Effector memory CD4-positive, alpha-beta T cell (primary cell): ENCODE measurements at regions not wholly inside any gene's neighbourhood (a gene's known extent, or its start where the extent isn't known, plus 50 kb on each side); places are given as distances from the start of the nearest gene placed in this dataset.

Source experiments
- DNase-seq, 3 donors: peaks; one replicate each; pipeline ENCODE4 v3.0.0-alpha.2; 2020
- H3K27ac ChIP-seq: 2 replicates; pipeline ENCODE4 v1.7.0; 2013; ENCODE audit warnings: mild to moderate bottlenecking, low read length, moderate library complexity; ENCODE audit not compliant: insufficient read depth, poor library complexity, severe bottlenecking
- H3K27me3 ChIP-seq: replicated peaks from 2 replicates; pipeline ENCODE4 v1.7.0; 2013; ENCODE audit warnings: mild to moderate bottlenecking, low read length; ENCODE audit not compliant: insufficient read depth, control insufficient read depth, poor library complexity, severe bottlenecking
- H3K36me3 ChIP-seq: 2 replicates; pipeline ENCODE4 v1.7.0; 2013; ENCODE audit warnings: mild to moderate bottlenecking, low read length, moderate library complexity; ENCODE audit not compliant: control insufficient read depth, insufficient read depth
- H3K4me1 ChIP-seq: 2 replicates; pipeline ENCODE4 v1.7.0; 2013; ENCODE audit warnings: low read length, mild to moderate bottlenecking; ENCODE audit not compliant: control insufficient read depth, insufficient read depth, poor library complexity, severe bottlenecking
- H3K4me3 ChIP-seq: 2 replicates; pipeline ENCODE4 v1.7.0; 2013; ENCODE audit warnings: low read length, low read depth, mild to moderate bottlenecking; ENCODE audit not compliant: insufficient read depth, poor library complexity, severe bottlenecking
- H3K9me3 ChIP-seq: 2 replicates; pipeline ENCODE4 v1.7.0; 2013; ENCODE audit warnings: mild to moderate bottlenecking, low read length, moderate library complexity; ENCODE audit not compliant: control insufficient read depth

GRCh38 chr13:58795715-58796114 is 1164.2 kb downstream of the PCDH17 start:
- Histone ChIP-seq H3K36me3 (no peaks in the 10 kb centered on the region), H3K4me1 (no peaks in the 10 kb centered on the region)
- DNase-seq, result no peak

GRCh38 chr13:58804832-58805231 is 1173.3 kb downstream of the PCDH17 start:
- H3K36me3 ChIP-seq, result no peaks in the 10 kb centered on the region
- no peaks in the 10 kb centered on the region for H3K27me3 ChIP-seq
- no peaks in the 10 kb centered on the region for H3K9me3 ChIP-seq
- DNase-seq, result no peak
- H3K4me3 ChIP-seq, result no peak overlapping the region
- no peaks in the 10 kb centered on the region for H3K4me1 ChIP-seq
- H3K27ac ChIP-seq, result no peak overlapping the region

More at GRCh38 chr13:58795715-58796114, 1164.2 kb downstream of the PCDH17 start:
- no peak overlapping the region for H3K27ac ChIP-seq
- no peak overlapping the region for H3K4me3 ChIP-seq
- no peaks in the 10 kb centered on the region for H3K27me3 ChIP-seq
- H3K9me3 ChIP-seq, result no peaks in the 10 kb centered on the region

- no peak for DNase-seq
- H3K9me3 ChIP-seq, result no peaks in the 10 kb centered on the region
- H3K27ac ChIP-seq, result no peak overlapping the region
- H3K4me3 ChIP-seq, result no peak overlapping the region
- H3K27me3 ChIP-seq, result no peaks in the 10 kb centered on the region
- no peaks in the 10 kb centered on the region for H3K36me3 ChIP-seq
- H3K4me1 ChIP-seq, result no peaks in the 10 kb centered on the region
Observed at GRCh38 chr13:58806401-58806800, 1174.9 kb downstream of the PCDH17 start.

GRCh38 chr13:58823701-58824100 is 1192.2 kb downstream of the PCDH17 start:
- DNase-seq, result no peak
- no peaks in the 10 kb centered on the region for H3K4me1 ChIP-seq
- H3K9me3 ChIP-seq, result no peaks in the 10 kb centered on the region
- H3K4me3 ChIP-seq, result no peak overlapping the region
- H3K27me3 ChIP-seq, result no peaks in the 10 kb centered on the region
- no peaks in the 10 kb centered on the region for H3K36me3 ChIP-seq
- no peak overlapping the region for H3K27ac ChIP-seq

- H3K4me3 ChIP-seq, result no peak overlapping the region
- H3K27ac ChIP-seq, result no peak overlapping the region
- no peak for DNase-seq
- no peaks in the 10 kb centered on the region for H3K36me3 ChIP-seq
- no peaks in the 10 kb centered on the region for H3K4me1 ChIP-seq
- H3K9me3 ChIP-seq, result no peaks in the 10 kb centered on the region
- H3K27me3 ChIP-seq, result no peaks in the 10 kb centered on the region
Observed at GRCh38 chr13:58827904-58828303, 1196.4 kb downstream of the PCDH17 start.

- H3K4me3 ChIP-seq, result no peak overlapping the region
- H3K9me3 ChIP-seq, result no peaks in the 10 kb centered on the region
- no peaks in the 10 kb centered on the region for H3K4me1 ChIP-seq
- H3K27ac ChIP-seq, result no peak overlapping the region
- no peaks in the 10 kb centered on the region for H3K36me3 ChIP-seq
- H3K27me3 ChIP-seq, result no peaks in the 10 kb centered on the region
- no peak for DNase-seq
Observed at GRCh38 chr13:58830841-58831240, 1199.3 kb downstream of the PCDH17 start.

- no peaks in the 10 kb centered on the region for H3K36me3 ChIP-seq
- H3K4me3 ChIP-seq, result no peak overlapping the region
- H3K27me3 ChIP-seq, result no peaks in the 10 kb centered on the region
- H3K27ac ChIP-seq, result no peak overlapping the region
- no peaks in the 10 kb centered on the region for H3K9me3 ChIP-seq
- H3K4me1 ChIP-seq, result no peaks in the 10 kb centered on the region
- no peak for DNase-seq
Observed at GRCh38 chr13:58838615-58839014, 1207.1 kb downstream of the PCDH17 start.

GRCh38 chr13:58843071-58843470 is 1211.5 kb downstream of the PCDH17 start:
- no peaks in the 10 kb centered on the region for H3K36me3 ChIP-seq
- no peaks in the 10 kb centered on the region for H3K4me1 ChIP-seq
- H3K9me3 ChIP-seq, result no peaks in the 10 kb centered on the region
- H3K27ac ChIP-seq, result no peak overlapping the region
- no peak for DNase-seq
- no peak overlapping the region for H3K4me3 ChIP-seq
- no peaks in the 10 kb centered on the region for H3K27me3 ChIP-seq

GRCh38 chr13:58843567-58843966 is 1212.0 kb downstream of the PCDH17 start:
- Histone ChIP-seq H3K27me3 (no peaks in the 10 kb centered on the region), H3K36me3 (no peaks in the 10 kb centered on the region), H3K9me3 (no peaks in the 10 kb centered on the region), H3K27ac (no peak overlapping the region), H3K4me3 (no peak overlapping the region), H3K4me1 (no peaks in the 10 kb centered on the region)
- no peak for DNase-seq

GRCh38 chr13:58850161-58850560 is 1218.6 kb downstream of the PCDH17 start:
- Histone ChIP-seq H3K9me3 (no peaks in the 10 kb centered on the region), H3K36me3 (no peaks in the 10 kb centered on the region), H3K4me3 (no peak overlapping the region), H3K27ac (no peak overlapping the region), H3K4me1 (no peaks in the 10 kb centered on the region), H3K27me3 (no peaks in the 10 kb centered on the region)
- no peak for DNase-seq

- Histone ChIP-seq H3K4me1 (no peaks in the 10 kb centered on the region), H3K27me3 (no peaks in the 10 kb centered on the region), H3K9me3 (no peaks in the 10 kb centered on the region), H3K4me3 (no peak overlapping the region), H3K27ac (no peak overlapping the region), H3K36me3 (no peaks in the 10 kb centered on the region)
- no peak for DNase-seq
Observed at GRCh38 chr13:58852076-58852475, 1220.5 kb downstream of the PCDH17 start.
